OCI-M2 (cell line): ENCODE measurements at regions not wholly inside any gene's neighbourhood (a gene's known extent, or its start where the extent isn't known, plus 50 kb on each side); places are given as distances from the start of the nearest gene placed in this dataset.
"Not testable (repeated sequence)": the region's sequence is repeated elsewhere in the genome, so short reads cannot be mapped to it uniquely, and the experiment has no call there.

ENCODE experiments used
- DNase-seq: peaks from one replicate; lab custom pipeline; 2025; ENCODE audit not compliant: unreplicated experiment; lab: John Stamatoyannopoulos, UW

DNA sequence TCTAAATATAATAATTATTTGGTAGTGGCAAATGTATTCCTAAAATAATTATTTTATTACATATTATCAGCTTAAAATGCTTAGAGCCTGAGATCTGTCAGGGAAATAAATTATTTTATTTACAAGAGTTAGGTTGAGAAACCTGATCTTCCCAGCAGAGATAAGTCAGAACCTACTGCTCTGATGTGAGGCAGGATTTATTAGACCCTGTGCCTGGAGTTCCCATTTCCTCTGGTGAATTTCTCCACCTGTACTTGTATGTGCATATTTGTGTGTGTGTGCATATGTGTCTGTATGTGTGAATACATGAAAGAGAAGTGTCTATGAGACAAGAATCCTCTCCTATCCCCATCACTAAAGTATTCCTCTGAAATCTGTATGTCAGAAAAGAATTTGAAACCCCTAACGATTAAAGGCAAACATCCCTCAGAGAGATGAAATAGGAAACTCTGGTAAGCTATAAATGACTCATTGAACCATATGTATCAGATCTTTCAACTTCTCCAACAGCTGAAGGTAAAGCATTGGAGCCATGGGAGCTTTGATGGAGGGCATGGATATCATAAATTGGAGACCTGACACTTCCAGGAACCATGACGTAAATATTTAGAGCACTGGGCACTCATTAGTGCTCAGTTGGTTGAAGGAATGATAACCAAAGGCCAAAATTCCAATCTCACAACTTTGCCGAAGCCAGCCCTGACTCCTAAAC is 190.9 kb downstream of the XPNPEP1 start:
- no peak for DNase-seq

- DNase-seq: not testable (repeated sequence)
These were observed 193.4 kb downstream of the XPNPEP1 start for GRCh38 chr10:109729895-109730294.

DNA sequence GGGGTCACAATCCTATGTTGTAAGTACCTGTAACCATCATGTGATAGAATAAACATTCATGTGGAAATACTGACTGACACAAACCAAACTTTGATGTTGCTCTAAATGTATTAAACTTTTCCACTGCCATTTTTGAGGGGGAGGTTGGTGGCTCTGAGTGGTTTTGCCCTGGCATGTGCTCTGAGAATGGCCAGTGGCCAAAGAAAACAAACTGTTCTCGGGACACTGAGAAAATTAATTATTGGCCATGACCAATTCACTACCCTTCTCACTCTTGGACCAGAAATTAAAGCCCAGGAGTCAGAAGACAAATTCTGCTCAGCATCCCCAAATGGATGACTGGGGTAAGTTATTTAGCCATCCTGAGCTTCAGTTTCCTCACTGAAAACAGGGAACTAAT is 195.9 kb downstream of the XPNPEP1 start:
- no peak for DNase-seq

DNA sequence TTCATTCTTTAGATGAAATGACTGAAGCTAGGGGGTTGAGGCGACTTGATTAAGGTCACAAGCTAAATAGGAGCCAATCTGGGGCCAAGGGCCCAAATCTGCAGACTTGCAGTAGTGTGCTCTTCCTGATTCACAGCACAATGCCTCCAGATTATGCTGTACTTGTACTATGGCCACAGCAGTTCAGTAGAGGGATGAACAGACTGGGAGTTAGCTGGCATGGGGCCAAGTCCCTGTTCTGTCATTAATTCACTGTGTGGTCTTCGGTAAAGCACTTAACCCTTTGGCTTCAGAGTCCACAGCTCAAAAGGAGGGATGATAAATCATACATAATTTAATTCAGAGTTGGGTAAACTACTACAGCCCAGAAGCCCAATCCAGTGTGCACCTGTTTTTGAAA is 196.8 kb downstream of the XPNPEP1 start:
- no peak for DNase-seq

DNA sequence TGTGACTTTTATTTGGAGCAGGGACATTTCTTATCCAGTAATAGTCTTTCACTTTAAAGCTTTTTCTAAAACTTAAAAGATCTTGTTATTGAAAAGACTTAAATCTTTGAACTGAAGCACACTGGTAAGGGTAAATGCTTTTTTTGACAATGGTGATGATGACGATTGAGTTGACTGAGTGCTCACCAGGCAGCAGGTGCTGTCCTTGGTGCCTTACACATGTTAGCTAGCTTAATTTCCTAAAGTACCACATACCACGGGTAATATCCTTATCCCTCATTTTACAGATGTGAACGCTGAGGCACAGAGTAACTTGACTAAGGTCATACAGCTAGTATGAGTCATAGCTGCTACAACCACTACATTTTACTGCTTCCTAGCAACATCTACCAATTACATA is 200.0 kb downstream of the XPNPEP1 start:
- DNase-seq: no peak

DNA sequence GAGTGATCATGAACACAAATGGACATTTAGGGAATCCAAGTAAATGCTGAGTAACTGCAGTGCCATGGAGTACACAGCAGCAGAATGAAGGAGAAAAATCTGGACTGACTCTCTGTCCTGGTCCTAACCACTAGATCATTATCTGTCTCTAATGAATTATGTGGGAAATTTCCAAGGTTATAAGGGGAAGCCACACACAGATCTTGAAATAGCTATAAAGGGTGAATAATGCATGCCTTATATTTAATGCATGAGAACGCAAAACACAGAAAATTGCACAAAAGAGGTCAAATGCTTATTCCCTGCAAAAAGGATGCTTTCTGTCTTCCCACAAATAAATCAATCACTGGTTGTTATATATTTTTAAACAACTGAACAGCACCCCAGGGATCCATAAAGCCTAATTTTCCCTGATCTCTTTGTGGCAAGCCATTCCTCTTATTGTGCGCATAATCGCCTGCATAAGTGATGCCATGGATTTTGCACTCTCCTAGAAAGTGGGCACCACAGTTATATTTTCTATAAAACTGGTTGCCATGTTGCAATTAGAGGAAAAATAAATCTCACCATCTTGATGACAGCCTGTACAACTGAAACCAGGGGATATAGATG is 201.8 kb downstream of the XPNPEP1 start:
- DNase-seq: no peak

- DNase-seq: no peak
These were observed 217.2 kb downstream of the XPNPEP1 start for GRCh38 chr10:109706026-109706560.

DNA sequence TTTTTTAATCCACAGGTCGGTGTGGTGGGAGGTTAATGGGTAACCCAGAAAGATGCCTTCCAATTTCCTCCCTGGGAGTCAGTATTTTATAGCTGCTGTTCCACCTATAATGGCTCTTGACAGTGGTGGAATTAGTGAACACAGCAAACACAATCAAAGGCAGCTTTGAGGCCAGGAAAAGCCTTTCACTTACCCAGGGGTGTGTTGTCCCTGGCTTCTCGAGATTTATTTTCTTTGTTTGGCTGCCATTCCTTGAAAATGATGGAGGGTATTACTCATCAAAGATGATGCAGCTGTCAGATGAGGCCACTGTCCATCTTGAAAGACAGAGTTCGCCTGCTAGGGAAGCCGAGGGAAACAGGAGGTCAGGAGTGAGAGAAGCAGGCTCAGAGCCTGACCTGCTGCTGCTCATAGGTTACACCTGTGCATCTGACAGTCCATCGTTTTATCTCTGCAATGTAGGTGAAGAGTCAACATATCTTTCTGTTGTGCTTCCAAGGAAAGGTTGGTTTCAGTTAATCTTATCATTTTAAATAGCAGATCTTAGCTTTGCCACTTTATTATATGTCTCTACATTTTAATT is 221.6 kb downstream of the XPNPEP1 start:
- DNase-seq: no peak

DNA sequence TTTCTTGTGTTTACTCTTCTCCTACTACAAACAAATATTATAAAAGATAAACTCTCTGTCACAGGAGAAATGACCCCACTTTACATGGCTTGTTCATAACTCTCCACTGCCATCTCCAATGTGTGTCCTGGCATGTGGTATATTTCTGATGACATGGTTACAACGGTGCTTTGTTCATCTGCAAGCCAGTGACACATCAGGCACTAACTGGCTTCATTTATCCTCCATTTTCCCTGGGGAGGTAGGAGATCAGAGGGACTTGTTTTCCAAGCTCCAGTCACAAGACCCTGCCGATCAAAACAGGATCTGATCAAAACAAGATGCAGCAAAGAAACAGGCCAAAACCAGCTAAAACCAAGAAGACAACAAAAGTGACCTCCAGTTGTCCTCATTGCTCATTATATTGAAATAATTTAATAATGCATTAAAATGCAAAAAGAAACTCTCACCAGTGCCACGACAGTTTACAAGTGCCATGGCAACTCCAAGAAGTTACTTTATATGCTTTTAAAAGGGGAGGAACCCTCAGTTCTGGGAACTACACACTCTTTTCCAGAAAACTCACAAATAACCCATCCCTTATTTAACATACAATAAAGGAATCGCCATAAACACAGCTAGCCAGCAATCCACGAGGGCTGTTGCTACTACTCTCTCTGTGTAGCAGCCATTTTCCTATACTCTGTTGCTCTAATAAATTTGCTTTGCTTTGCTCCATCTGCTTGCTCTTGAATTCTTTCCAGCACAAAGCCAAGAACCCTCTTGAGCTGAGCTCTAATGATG is 224.2 kb downstream of the XPNPEP1 start:
- no peak for DNase-seq

- no peak for DNase-seq
These were observed 225.2 kb downstream of the XPNPEP1 start for GRCh38 chr10:109698086-109698485.

DNA sequence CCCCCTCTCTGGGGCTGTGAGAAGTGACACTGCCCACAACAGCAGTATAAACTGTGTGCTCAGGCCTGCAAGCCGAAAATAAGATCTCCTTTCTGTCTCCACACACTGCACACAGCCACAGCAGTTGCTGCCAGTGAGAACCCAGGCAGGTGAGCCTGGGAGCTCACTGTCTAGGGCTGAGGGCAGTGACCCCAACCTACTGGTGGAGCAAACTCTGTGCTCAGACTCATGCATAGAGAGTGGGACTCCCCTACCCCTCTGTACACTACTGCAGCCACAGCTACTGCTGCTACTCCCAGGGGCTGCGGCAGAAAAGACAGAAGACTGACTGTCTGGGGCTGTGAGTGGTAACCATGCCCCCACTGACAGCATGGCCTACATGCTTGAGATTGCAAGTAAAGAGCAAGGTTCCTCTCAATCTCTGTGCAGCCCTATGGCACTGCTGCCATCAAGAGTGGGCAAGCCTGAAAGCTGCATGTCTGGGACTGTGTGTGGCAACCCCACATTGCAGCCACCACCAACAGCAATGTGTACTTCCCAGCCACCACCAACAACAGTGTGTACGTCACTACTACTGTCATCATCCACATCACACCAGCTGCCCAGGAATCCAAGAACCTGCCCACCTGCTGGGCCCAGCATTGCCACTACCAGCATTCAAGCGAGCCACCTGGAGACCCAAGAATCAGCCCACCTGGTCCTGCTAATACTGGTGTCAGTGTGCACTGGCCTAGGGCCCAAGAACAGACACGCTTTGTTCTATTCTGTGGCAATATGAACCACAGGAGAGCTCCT is 226.1 kb downstream of the XPNPEP1 start:
- no peak for DNase-seq

- no peak for DNase-seq
These were observed 226.8 kb downstream of the XPNPEP1 start for GRCh38 chr10:109696462-109696861.

DNA sequence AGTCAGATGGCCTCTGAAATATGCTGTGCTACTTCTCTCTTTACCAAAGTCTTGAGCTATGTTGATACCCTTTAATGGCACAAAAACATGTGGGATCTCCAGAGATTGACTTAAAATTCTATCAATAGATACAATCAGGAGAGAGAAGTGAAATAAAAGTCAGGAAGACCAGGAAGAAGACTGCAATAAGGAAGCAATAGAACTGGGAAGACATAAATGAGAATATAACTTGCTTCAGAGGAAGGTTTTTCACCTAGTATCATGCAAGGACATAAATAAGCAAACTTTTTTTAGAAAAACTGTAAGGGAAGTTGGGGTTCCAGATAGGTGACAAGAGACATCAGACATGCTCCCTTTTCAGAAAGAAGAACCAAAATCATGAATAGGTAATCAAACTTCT is 227.3 kb downstream of the XPNPEP1 start:
- no peak for DNase-seq

GRCh38 chr10:109689785-109690184 is 233.5 kb downstream of the XPNPEP1 start:
- DNase-seq: no peak

- DNase-seq: no peak
These were observed 243.8 kb downstream of the XPNPEP1 start for GRCh38 chr10:109679478-109679877.

GRCh38 chr10:109678857-109679256 is 244.5 kb downstream of the XPNPEP1 start:
- no peak for DNase-seq

GRCh38 chr10:109676703-109677102 is 246.6 kb downstream of the XPNPEP1 start:
- no peak for DNase-seq

GRCh38 chr10:109668703-109669102 is 254.6 kb downstream of the XPNPEP1 start:
- DNase-seq: no peak

DNA sequence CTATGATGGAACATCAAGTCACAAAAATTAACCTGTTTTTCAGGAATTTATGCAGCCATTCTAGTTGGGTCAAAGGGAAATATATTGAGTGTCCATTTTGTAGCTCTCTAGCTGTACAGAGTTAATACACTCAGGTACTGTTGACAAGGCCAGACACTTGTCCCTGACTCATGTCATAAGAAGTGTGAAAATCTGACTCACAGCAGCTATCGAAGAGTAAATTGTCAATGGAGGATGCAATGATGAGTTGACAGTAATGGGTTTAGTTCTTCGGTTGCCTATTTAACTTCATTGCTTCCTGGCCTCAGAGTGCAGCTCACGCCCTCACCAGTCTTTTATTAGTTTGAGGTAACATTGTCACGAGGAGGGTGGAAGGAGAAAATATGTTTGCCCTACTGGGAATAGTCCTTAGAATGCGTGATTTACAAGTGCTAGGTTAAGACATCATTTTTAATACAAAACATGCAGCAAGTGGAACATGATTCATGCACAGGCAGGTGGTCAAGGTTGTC is 255.1 kb downstream of the XPNPEP1 start:
- DNase-seq: no peak

GRCh38 chr10:109665321-109665720 is 258.0 kb downstream of the XPNPEP1 start:
- no peak for DNase-seq
